ENCODE measurements at regions not wholly inside any gene's neighbourhood (a gene's known extent, or its start where the extent isn't known, plus 50 kb on each side); places are given as distances from the start of the nearest gene placed in this dataset.

- Mint-ChIP-seq H3K4me3 (no peak overlapping the region), H3K4me1 (no peaks in the 10 kb centered on the region), H3K36me3 (no peaks in the 10 kb centered on the region), H3K27me3 (ENCODE audit: low read depth in 3 of 3) (peaks cover 0 to 2% (median 0%) of the 10 kb centered on the region in 3 donors), H3K27ac (no peak overlapping the region), H3K9me3 (no peaks in the 10 kb centered on the region)
- Histone ChIP-seq H3K9ac (ENCODE audit: insufficient read depth, low read length, poor library complexity, severe bottlenecking) (no peak overlapping the region), H3K4me1 (ENCODE audit: control insufficient read depth in 1 of 2, insufficient read depth in 2 of 2, low read length in 2 of 2) (no peaks in the 10 kb centered on the region), H4K20me1 (ENCODE audit: insufficient read depth, low read length) (no peaks in the 10 kb centered on the region), H3K4me3 (replicated peaks in 1 of 3; ENCODE audit: low read depth in 2 of 3, low read length in 3 of 3) (no peak overlapping the region), H2AFZ (ENCODE audit: insufficient read depth, low read depth, low read length, poor library complexity, severe bottlenecking) (no peak overlapping the region), H3K27me3 (ENCODE audit: control insufficient read depth in 2 of 2, insufficient read depth in 2 of 2, low read length in 2 of 2) (no peaks in the 10 kb centered on the region), H3K36me3 (replicated peaks in 1 of 2; ENCODE audit: control insufficient read depth in 1 of 2, insufficient read depth in 2 of 2, low read length in 2 of 2) (no peaks in the 10 kb centered on the region), H3K79me2 (ENCODE audit: insufficient read depth, low read length) (no peaks in the 10 kb centered on the region), H3K4me2 (replicated peaks; ENCODE audit: extremely low read depth, low read length, poor library complexity, severe bottlenecking) (no peak overlapping the region), H3K9me3 (replicated peaks in 1 of 2; ENCODE audit: control insufficient read depth in 1 of 2, insufficient read depth in 1 of 2, low read length in 2 of 2) (no peaks in the 10 kb centered on the region), H3K27ac (ENCODE audit: low read depth in 1 of 2, low read length in 2 of 2) (no peak overlapping the region)
- no peak for DNase-seq
- no peak for TF ChIP-seq CTCF (IDR thresholded peaks at IDR 0.05)
- intact Hi-C loops (cut with micrococcal nuclease) = no loop called here
These were observed 139.3 kb downstream of the ELAPOR2 start for GRCh38 chr7:86920154-86920553.

GRCh38 chr7:86918245-86918644, 141.2 kb downstream of the ELAPOR2 start:
- Histone ChIP-seq H2AFZ (ENCODE audit: insufficient read depth, low read depth, low read length, poor library complexity, severe bottlenecking) (no peak overlapping the region), H3K9me3 (replicated peaks in 1 of 2; ENCODE audit: control insufficient read depth in 1 of 2, insufficient read depth in 1 of 2, low read length in 2 of 2) (no peaks in the 10 kb centered on the region), H3K36me3 (replicated peaks in 1 of 2; ENCODE audit: control insufficient read depth in 1 of 2, insufficient read depth in 2 of 2, low read length in 2 of 2) (no peaks in the 10 kb centered on the region), H3K9ac (ENCODE audit: insufficient read depth, low read length, poor library complexity, severe bottlenecking) (no peak overlapping the region), H3K27me3 (ENCODE audit: control insufficient read depth in 2 of 2, insufficient read depth in 2 of 2, low read length in 2 of 2) (no peaks in the 10 kb centered on the region), H4K20me1 (ENCODE audit: insufficient read depth, low read length) (no peaks in the 10 kb centered on the region), H3K4me3 (replicated peaks in 1 of 3; ENCODE audit: low read depth in 2 of 3, low read length in 3 of 3) (no peak overlapping the region), H3K4me1 (ENCODE audit: control insufficient read depth in 1 of 2, insufficient read depth in 2 of 2, low read length in 2 of 2) (no peaks in the 10 kb centered on the region), H3K4me2 (replicated peaks; ENCODE audit: extremely low read depth, low read length, poor library complexity, severe bottlenecking) (no peak overlapping the region), H3K27ac (ENCODE audit: low read depth in 1 of 2, low read length in 2 of 2) (no peak overlapping the region), H3K79me2 (ENCODE audit: insufficient read depth, low read length) (no peaks in the 10 kb centered on the region)
- no CpG with 5 or more reads among the region's 3 CpGs for WGBS (ENCODE audit: insufficient coverage)
- H3K27ac Mint-ChIP-seq = no peak overlapping the region
- H3K4me1 Mint-ChIP-seq = no peaks in the 10 kb centered on the region
- DNase-seq = no peak
- H3K9me3 Mint-ChIP-seq = no peaks in the 10 kb centered on the region
- H3K36me3 Mint-ChIP-seq = no peaks in the 10 kb centered on the region
- no peak overlapping the region for H3K4me3 Mint-ChIP-seq
- intact Hi-C loops (cut with micrococcal nuclease) = no loop called here
- no peak for TF ChIP-seq CTCF (IDR thresholded peaks at IDR 0.05)
- peaks cover 0 to 2% (median 0%) of the 10 kb centered on the region in 3 donors for H3K27me3 Mint-ChIP-seq (ENCODE audit: low read depth in 3 of 3)

Measured in CD14-positive monocyte (primary cell).